ENCODE measurements at regions not wholly inside any gene's neighbourhood (a gene's known extent, or its start where the extent isn't known, plus 50 kb on each side); places are given as distances from the start of the nearest gene placed in this dataset.
"Not testable (repeated sequence)": the region's sequence is repeated elsewhere in the genome, so short reads cannot be mapped to it uniquely, and the experiment has no call there.

DNA sequence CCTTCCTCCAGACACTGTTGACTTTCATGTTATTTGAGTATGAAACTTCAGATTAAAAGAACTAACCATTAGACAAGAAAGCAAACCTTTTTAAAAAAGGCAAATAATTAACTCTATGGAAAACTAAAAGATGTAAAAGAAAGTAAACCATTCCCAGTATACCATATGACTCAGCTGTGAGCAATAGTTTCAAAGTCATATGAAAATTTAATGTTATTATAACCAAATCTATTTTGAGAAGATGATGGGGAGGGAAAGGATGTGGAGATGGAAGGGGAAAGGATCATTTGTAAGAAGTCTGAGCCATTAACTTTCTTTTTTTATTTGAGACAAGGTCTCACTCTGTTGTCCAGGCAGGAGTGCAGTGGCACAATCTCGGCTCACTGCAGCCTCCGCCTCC, 131.8 kb downstream of the IRX5 start:
- Histone ChIP-seq H3K36me3 (no peaks in the 10 kb centered on the region), H3K27ac (no peak overlapping the region), H3K4me3 (no peak overlapping the region), H3K9me3 (peaks cover 7% of the 10 kb centered on the region), H3K27me3 (ENCODE audit: low read depth) (peaks cover 7% of the 10 kb centered on the region), H3K4me1 (no peaks in the 10 kb centered on the region)
- ATAC-seq (no peak), DNase-seq (no peak)
- TF ChIP-seq, protein P1, sequence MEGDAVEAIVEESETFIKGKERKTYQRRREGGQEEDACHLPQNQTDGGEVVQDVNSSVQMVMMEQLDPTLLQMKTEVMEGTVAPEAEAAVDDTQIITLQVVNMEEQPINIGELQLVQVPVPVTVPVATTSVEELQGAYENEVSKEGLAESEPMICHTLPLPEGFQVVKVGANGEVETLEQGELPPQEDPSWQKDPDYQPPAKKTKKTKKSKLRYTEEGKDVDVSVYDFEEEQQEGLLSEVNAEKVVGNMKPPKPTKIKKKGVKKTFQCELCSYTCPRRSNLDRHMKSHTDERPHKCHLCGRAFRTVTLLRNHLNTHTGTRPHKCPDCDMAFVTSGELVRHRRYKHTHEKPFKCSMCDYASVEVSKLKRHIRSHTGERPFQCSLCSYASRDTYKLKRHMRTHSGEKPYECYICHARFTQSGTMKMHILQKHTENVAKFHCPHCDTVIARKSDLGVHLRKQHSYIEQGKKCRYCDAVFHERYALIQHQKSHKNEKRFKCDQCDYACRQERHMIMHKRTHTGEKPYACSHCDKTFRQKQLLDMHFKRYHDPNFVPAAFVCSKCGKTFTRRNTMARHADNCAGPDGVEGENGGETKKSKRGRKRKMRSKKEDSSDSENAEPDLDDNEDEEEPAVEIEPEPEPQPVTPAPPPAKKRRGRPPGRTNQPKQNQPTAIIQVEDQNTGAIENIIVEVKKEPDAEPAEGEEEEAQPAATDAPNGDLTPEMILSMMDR (IDR thresholded peaks at IDR 0.05): no peak
- intact Hi-C loops (cut with DNase I): no loop called here

DNA sequence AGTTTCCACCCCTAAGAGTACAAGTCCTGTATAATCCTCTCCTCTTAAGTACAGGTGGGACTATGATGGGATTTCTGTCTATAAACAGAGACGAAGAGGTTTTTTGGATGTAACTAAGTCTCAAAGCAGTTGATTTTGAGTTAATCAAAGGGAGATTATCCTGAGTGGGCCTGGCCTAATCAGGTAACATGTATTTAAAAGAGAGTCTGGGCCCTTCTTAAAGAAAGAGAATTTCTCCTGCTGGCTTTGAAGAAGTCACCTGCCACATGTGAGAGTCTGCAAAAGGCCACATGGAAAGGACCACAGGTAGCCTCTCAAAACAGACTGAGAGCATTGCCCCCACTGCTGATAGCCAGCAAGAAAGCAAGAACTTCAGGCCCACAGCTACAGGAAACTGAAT, 142.3 kb downstream of the IRX5 start:
- intact Hi-C loops (cut with DNase I): no loop called here
- H3K4me1 ChIP-seq: no peaks in the 10 kb centered on the region
- no peak for ATAC-seq
- H3K27me3 ChIP-seq (ENCODE audit: low read depth): no peaks in the 10 kb centered on the region
- H3K9me3 ChIP-seq: no peaks in the 10 kb centered on the region
- no peak overlapping the region for H3K4me3 ChIP-seq
- TF ChIP-seq, protein P1 (IDR thresholded peaks at IDR 0.05): no peak
- H3K36me3 ChIP-seq: no peaks in the 10 kb centered on the region
- H3K27ac ChIP-seq: no peak overlapping the region
- DNase-seq: no peak

DNA sequence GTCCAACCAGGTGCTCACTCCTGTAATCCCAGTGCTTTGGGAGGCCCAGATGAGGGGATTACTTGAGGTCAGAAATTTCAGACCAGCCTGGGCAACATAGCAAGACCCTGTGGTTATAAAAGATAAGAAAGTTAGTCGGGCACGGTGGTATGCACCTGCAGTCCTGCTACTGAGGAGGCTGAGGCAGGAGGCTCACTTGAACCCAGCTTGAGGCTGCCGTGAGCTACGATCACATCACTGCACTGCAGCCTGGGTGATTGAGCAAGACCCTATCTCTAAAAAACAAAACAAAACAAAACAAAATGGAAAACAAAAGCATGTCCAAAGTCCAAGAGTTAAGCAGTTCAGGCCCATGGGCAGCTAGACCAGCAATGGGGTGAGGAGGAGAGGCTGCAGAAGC, 143.2 kb downstream of the IRX5 start:
- DNase-seq: no peak
- no peaks in the 10 kb centered on the region for H3K9me3 ChIP-seq
- TF ChIP-seq, protein P1 (IDR thresholded peaks at IDR 0.05): no peak
- H3K27ac ChIP-seq: no peak overlapping the region
- no peaks in the 10 kb centered on the region for H3K36me3 ChIP-seq
- no peaks in the 10 kb centered on the region for H3K27me3 ChIP-seq (ENCODE audit: low read depth)
- intact Hi-C loops (cut with DNase I): no loop called here
- no peak for ATAC-seq
- no peaks in the 10 kb centered on the region for H3K4me1 ChIP-seq
- H3K4me3 ChIP-seq: no peak overlapping the region

DNA sequence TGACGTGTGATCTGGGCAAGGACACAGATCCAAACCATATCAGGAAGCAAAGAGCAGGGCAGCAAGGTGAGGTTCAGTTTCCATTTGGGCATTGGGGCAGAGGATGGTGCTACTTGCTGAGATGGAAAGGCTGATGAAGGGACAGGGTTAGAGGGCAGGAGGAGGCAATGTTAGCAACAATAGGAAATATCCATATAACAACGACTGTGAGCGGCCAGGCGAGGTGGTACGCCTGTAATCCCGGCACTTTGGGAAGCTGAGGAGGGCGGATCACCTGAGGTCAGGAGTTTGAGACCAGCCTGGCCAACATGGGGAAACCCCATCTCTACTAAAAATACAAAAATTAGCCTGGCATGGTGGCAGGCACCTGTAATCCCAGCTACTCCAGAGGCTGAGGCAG, 144.5 kb downstream of the IRX5 start:
- ATAC-seq; H3K27ac ChIP-seq; H3K36me3 ChIP-seq; H3K4me1 ChIP-seq; H3K4me3 ChIP-seq; H3K9me3 ChIP-seq; DNase-seq; H3K27me3 ChIP-seq (ENCODE audit: low read depth); intact Hi-C loops (cut with DNase I): not testable (repeated sequence)

DNA sequence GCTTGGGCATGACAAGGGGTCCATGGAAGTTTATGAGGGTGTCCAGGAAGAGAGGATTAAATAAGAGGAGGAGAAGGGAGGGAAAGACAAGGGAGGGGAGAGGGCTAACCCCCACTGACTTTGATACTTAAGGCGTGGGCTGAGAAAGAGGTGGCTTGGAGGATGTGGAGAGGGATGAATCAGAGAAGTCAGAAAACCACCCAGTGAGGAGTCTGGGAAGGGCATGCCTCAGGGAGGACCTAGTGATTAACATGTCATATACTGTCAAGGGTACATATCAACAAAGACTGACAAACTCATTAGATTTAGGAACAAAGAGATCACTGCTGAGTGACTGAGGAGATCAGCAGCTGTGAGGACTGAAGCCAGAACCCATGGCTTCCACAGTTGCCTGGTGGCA, 145.4 kb downstream of the IRX5 start:
- H3K36me3 ChIP-seq: no peaks in the 10 kb centered on the region
- no peak for ATAC-seq
- intact Hi-C loops (cut with DNase I): no loop called here
- H3K9me3 ChIP-seq: no peaks in the 10 kb centered on the region
- no peak overlapping the region for H3K4me3 ChIP-seq
- no peaks in the 10 kb centered on the region for H3K4me1 ChIP-seq
- no peak overlapping the region for H3K27ac ChIP-seq
- TF ChIP-seq, protein P1 (IDR thresholded peaks at IDR 0.05): no peak
- no peak for DNase-seq
- H3K27me3 ChIP-seq (ENCODE audit: low read depth): no peaks in the 10 kb centered on the region

DNA sequence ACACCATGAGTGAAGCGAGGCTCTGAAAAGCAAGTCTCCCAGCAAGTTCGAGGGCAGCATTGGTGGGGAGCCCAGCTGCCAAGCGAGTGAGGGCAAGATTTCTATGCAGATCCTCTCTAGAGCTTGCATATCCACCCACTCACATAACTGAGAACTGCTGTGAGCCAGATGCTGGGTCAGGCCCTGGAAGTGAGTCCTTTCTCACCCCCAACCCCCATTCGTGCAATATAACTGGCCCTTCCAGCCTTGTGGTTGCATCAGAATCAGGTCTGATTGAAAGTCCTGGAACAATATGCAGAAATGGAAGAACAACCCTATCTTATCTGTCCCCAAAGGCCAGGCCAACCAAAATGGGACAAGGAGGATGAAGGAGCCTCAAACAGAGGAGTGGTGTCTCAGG, 146.6 kb downstream of the IRX5 start:
- no peaks in the 10 kb centered on the region for H3K9me3 ChIP-seq
- ATAC-seq (no peak), DNase-seq (no peak)
- intact Hi-C loops (cut with DNase I): no loop called here
- no peaks in the 10 kb centered on the region for H3K4me1 ChIP-seq
- no peak overlapping the region for H3K4me3 ChIP-seq
- H3K27ac ChIP-seq: no peak overlapping the region
- H3K27me3 ChIP-seq (ENCODE audit: low read depth): no peaks in the 10 kb centered on the region
- H3K36me3 ChIP-seq: no peaks in the 10 kb centered on the region
- TF ChIP-seq, protein P1 (IDR thresholded peaks at IDR 0.05): no peak

Measured in lower lobe of right lung (tissue), 2 donors.